ENCODE measurements at regions not wholly inside any gene's neighbourhood (a gene's known extent, or its start where the extent isn't known, plus 50 kb on each side); places are given as distances from the start of the nearest gene placed in this dataset.

GRCh38 chr16:63442246-63442645, 1406.0 kb upstream of the CDH8 start:
- TF ChIP-seq CTCF (IDR thresholded peaks at IDR 0.05): no peak
- no peak for TF ChIP-seq POLR2A (IDR thresholded peaks at IDR 0.05)

All from uterus (tissue), 2 donors.